Forelimb muscle (tissue), 1 donor: ENCODE measurements at regions not wholly inside any gene's neighbourhood (a gene's known extent, or its start where the extent isn't known, plus 50 kb on each side); places are given as distances from the start of the nearest gene placed in this dataset.

ENCODE experiments used
- DNase-seq: peaks from one replicate; pipeline ENCODE4 v3.0.0-alpha.2; 2013; ENCODE audit warnings: low read depth

GRCh38 chr18:62629031-62629430 lies 86.3 kb upstream of the PHLPP1 start:
- no peak for DNase-seq

GRCh38 chr18:62631173-62631572 lies 84.2 kb upstream of the PHLPP1 start:
- DNase-seq: no peak

- no peak for DNase-seq
These were observed 82.4 kb upstream of the PHLPP1 start for GRCh38 chr18:62632788-62633455.

- no peak for DNase-seq
These were observed 80.9 kb upstream of the PHLPP1 start for GRCh38 chr18:62634458-62634857.

- no peak for DNase-seq
These were observed 80.2 kb upstream of the PHLPP1 start for GRCh38 chr18:62634979-62635630.

GRCh38 chr18:62637403-62637802 lies 77.9 kb upstream of the PHLPP1 start:
- no peak for DNase-seq

- DNase-seq: no peak
These were observed 77.3 kb upstream of the PHLPP1 start for GRCh38 chr18:62637807-62638687.

GRCh38 chr18:62643181-62643580 lies 72.2 kb upstream of the PHLPP1 start:
- DNase-seq: no peak

- no peak for DNase-seq
These were observed 70.6 kb upstream of the PHLPP1 start for GRCh38 chr18:62644773-62645172.

GRCh38 chr18:62647179-62647578 lies 68.2 kb upstream of the PHLPP1 start:
- no peak for DNase-seq

GRCh38 chr18:62648045-62648678 lies 67.2 kb upstream of the PHLPP1 start:
- no peak for DNase-seq

- no peak for DNase-seq
These were observed 63.9 kb upstream of the PHLPP1 start for GRCh38 chr18:62651276-62652056.

GRCh38 chr18:62652057-62652629 lies 63.2 kb upstream of the PHLPP1 start:
- DNase-seq: peak; percentile 11

- no peak for DNase-seq
These were observed 59.7 kb upstream of the PHLPP1 start for GRCh38 chr18:62655520-62656219.

GRCh38 chr18:62658028-62658427 lies 57.3 kb upstream of the PHLPP1 start:
- no peak for DNase-seq

GRCh38 chr18:62659698-62660097 lies 55.6 kb upstream of the PHLPP1 start:
- no peak for DNase-seq

- DNase-seq: no peak
These were observed 54.6 kb upstream of the PHLPP1 start for GRCh38 chr18:62660691-62661090.

GRCh38 chr18:62663731-62664336 lies 51.5 kb upstream of the PHLPP1 start:
- no peak for DNase-seq

GRCh38 chr18:62664414-62664813 lies 50.9 kb upstream of the PHLPP1 start:
- DNase-seq: no peak

GRCh38 chr18:62665188-62665587 lies 50.2 kb upstream of the PHLPP1 start:
- DNase-seq: no peak
